OCI-LY1 (cell line): ENCODE measurements at regions not wholly inside any gene's neighbourhood (a gene's known extent, or its start where the extent isn't known, plus 50 kb on each side); places are given as distances from the start of the nearest gene placed in this dataset.

Source experiments
- CTCF ChIP-seq: fragments of 200-600 bp; sonication (generic), shearing (Covaris generic); IDR thresholded peaks from 2 replicates; pipeline ENCODE4 v1.5.1; 2017; ENCODE audit warnings: mild to moderate bottlenecking, antibody characterized with exemption, low read length, moderate library complexity, mixed read lengths
- EZH2 ChIP-seq: fragments of 200-600 bp; sonication (generic), shearing (Covaris generic); IDR thresholded peaks from 2 replicates; pipeline ENCODE4 v1.8.0; 2017; ENCODE audit warnings: borderline replicate concordance, mixed run types, mild to moderate bottlenecking, antibody characterized with exemption, low read length, moderate library complexity, mixed read lengths

GRCh38 chr14:31994391-31995033, 82.6 kb upstream of the ARHGAP5 start:
- TF ChIP-seq CTCF = no peak
- no peak for TF ChIP-seq EZH2
